ENCODE measurements at regions not wholly inside any gene's neighbourhood (a gene's known extent, or its start where the extent isn't known, plus 50 kb on each side); places are given as distances from the start of the nearest gene placed in this dataset.
"Not testable (repeated sequence)": the region's sequence is repeated elsewhere in the genome, so short reads cannot be mapped to it uniquely, and the experiment has no call there.

DNA sequence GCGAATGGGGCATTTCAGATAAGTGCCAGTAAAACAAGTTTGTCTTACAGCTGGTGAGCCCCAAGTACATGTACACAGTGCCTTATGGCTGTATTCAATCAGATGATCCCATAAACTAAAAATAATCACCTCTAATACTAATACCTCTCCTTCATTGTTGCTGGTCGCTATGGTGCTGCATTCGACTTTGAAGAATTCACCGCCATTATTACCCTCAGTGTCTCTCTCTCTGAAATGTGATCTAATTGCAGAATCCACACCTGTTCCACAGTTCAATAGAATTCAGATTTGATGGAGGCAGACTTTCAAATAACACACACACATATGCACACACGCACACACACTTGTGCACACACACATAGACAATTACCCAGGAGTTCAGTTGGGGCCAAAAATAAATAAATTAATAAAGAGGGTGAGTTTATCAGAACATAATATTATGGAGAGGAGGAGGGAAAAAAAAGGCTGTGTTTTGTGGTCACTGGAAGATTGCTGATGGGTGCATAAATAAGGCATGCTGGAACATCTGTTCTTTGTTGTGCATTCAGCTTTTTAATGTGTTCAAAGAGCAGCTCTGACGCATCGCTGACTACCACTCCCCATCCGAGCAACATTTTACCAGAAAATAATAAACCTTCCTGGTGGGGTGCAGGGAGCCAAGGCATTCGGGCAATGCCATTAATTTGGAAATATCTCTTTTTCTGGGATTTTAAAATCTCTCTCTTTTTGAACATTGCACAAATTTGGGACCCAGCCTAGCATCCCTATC is 235.7 kb downstream of the SATB1 start:
- H3K4me3 Mint-ChIP-seq, result no peak overlapping the region
- no peaks in the 10 kb centered on the region for H3K36me3 Mint-ChIP-seq (ENCODE audit: low read depth)
- H3K4me1 Mint-ChIP-seq (ENCODE audit: low read depth), result no peaks in the 10 kb centered on the region
- H3K27me3 Mint-ChIP-seq, result peaks cover 8% of the 10 kb centered on the region
- H3K9me3 Mint-ChIP-seq, result peaks cover under 1% of the 10 kb centered on the region
- no peak for DNase-seq
- H3K27ac Mint-ChIP-seq, result no peak overlapping the region

GRCh38 chr3:18188491-18188890 is 236.6 kb downstream of the SATB1 start:
- Mint-ChIP-seq H3K27me3 (peaks cover 8% of the 10 kb centered on the region), H3K9me3 (no peaks in the 10 kb centered on the region), H3K27ac (no peak overlapping the region), H3K4me3 (no peak overlapping the region), H3K36me3 (ENCODE audit: low read depth) (no peaks in the 10 kb centered on the region), H3K4me1 (ENCODE audit: low read depth) (no peaks in the 10 kb centered on the region)
- no peak for DNase-seq

- no peaks in the 10 kb centered on the region for H3K4me1 Mint-ChIP-seq (ENCODE audit: low read depth)
- DNase-seq, result no peak
- H3K27me3 Mint-ChIP-seq, result peaks cover 8% of the 10 kb centered on the region
- no peaks in the 10 kb centered on the region for H3K9me3 Mint-ChIP-seq
- no peaks in the 10 kb centered on the region for H3K36me3 Mint-ChIP-seq (ENCODE audit: low read depth)
- H3K4me3 Mint-ChIP-seq, result no peak overlapping the region
- H3K27ac Mint-ChIP-seq, result no peak overlapping the region
Observed at GRCh38 chr3:18185624-18186023, 239.5 kb downstream of the SATB1 start.

DNA sequence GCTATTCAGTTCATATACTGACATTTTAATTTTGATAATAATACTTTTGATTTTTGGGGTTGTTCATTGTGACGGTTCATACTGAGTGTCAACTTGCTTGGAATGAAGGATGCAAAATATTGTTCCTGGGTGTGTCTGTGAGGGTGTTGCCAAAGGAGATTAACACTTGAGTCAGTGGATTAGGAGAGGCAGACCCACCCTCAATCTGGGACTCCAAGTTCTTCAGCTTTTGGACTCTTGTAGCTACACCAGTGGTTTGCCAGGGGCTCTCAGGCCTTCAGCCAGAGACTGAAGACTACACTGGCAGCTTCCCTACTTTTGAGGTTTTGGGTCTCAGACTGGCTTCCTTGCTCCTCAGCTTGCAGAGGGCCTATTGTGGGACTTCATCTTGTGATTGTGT is 242.2 kb downstream of the SATB1 start:
- not testable (repeated sequence) for H3K27ac Mint-ChIP-seq, H3K4me3 Mint-ChIP-seq

GRCh38 chr3:18179521-18179920 is 245.6 kb downstream of the SATB1 start:
- Mint-ChIP-seq H3K27me3 (no peaks in the 10 kb centered on the region), H3K4me1 (ENCODE audit: low read depth) (no peaks in the 10 kb centered on the region), H3K27ac (no peak overlapping the region), H3K36me3 (ENCODE audit: low read depth) (no peaks in the 10 kb centered on the region), H3K4me3 (no peak overlapping the region), H3K9me3 (no peaks in the 10 kb centered on the region)
- no peak for DNase-seq

More for the DNA sequence above, 242.2 kb downstream of the SATB1 start:
- not testable (repeated sequence) for H3K4me1 Mint-ChIP-seq (ENCODE audit: low read depth); H3K36me3 Mint-ChIP-seq (ENCODE audit: low read depth); DNase-seq; H3K27me3 Mint-ChIP-seq; H3K9me3 Mint-ChIP-seq

- H3K36me3 Mint-ChIP-seq (ENCODE audit: low read depth), result no peaks in the 10 kb centered on the region
- no peaks in the 10 kb centered on the region for H3K9me3 Mint-ChIP-seq
- H3K27ac Mint-ChIP-seq, result no peak overlapping the region
- DNase-seq, result no peak
- H3K4me3 Mint-ChIP-seq, result no peak overlapping the region
- H3K27me3 Mint-ChIP-seq, result no peaks in the 10 kb centered on the region
- no peaks in the 10 kb centered on the region for H3K4me1 Mint-ChIP-seq (ENCODE audit: low read depth)
Observed at GRCh38 chr3:18177271-18177670, 247.9 kb downstream of the SATB1 start.

DNA sequence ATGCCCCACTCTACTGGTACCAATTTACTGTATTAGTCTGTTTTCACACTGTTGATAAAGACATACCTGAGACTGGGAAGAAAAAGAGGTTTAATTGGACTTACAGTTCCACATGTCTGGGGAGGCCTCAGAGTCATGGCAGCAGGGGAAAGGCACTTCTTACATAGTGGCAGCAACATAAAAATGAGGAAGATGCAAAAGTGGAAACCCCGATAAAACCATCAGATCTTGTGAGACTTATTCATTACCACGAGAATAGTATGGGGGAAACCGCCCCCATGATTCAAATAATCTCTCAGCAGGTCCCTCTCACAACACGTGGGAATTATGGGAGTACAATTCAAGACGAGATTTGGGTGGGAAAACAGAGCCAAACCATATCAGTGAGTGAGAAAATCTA is 251.2 kb downstream of the SATB1 start:
- not testable (repeated sequence) for H3K4me3 Mint-ChIP-seq; H3K27ac Mint-ChIP-seq; H3K27me3 Mint-ChIP-seq; H3K9me3 Mint-ChIP-seq; DNase-seq; H3K4me1 Mint-ChIP-seq (ENCODE audit: low read depth); H3K36me3 Mint-ChIP-seq (ENCODE audit: low read depth)

DNA sequence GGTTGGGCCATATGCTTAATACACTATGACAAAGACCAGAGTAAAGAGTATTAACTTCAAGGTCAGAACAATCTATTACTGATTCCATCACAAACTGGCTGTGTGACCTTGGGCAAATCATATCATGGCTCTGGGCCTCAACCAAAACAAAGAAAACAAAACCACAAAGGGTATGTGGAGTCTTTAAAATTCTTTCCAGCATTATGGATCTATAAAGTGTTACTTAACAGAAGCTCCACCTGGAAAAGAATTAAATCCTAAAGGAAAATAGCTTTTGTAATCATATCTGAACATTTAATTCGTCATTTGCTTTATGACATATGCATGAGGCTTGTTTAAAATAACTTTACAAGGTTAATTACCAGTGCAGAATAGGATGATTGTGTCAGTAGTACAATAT is 265.5 kb downstream of the SATB1 start:
- Mint-ChIP-seq H3K27me3 (peaks cover 6% of the 10 kb centered on the region), H3K27ac (no peak overlapping the region), H3K4me1 (ENCODE audit: low read depth) (no peaks in the 10 kb centered on the region), H3K36me3 (ENCODE audit: low read depth) (no peaks in the 10 kb centered on the region), H3K9me3 (no peaks in the 10 kb centered on the region), H3K4me3 (no peak overlapping the region)
- no peak for DNase-seq

DNA sequence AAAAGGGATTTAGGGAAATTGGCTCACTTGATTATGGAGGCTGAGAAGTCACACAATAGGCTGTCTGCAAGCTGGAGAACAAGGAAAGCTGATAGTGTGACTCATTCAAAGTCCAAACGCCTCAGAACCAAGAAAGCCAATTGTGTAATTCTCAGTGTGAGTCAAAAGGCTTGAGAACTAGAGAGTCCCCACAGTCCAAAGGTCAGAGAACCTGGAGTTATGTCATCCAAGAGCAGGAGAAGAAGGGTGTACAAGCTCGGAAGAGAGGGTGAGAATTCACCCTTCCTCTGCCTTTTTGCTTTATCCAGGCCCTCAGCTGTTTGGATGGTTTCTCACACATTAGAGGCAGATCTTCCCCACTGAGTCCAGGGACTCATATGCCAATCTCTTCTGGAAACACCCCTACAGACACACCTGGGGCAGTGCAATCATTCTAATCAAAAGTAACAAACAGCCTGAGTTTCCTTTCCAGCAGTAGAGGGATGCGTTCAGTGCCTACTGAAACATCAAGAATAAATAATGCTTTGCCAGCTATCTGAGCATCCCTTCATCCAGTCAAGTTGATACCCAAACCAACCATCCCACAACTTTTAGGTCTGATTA is 271.5 kb downstream of the SATB1 start:
- Mint-ChIP-seq H3K4me3 (no peak overlapping the region), H3K27ac (no peak overlapping the region), H3K36me3 (ENCODE audit: low read depth) (no peaks in the 10 kb centered on the region), H3K4me1 (ENCODE audit: low read depth) (no peaks in the 10 kb centered on the region), H3K27me3 (peaks cover 5% of the 10 kb centered on the region), H3K9me3 (no peaks in the 10 kb centered on the region)
- no peak for DNase-seq

DNA sequence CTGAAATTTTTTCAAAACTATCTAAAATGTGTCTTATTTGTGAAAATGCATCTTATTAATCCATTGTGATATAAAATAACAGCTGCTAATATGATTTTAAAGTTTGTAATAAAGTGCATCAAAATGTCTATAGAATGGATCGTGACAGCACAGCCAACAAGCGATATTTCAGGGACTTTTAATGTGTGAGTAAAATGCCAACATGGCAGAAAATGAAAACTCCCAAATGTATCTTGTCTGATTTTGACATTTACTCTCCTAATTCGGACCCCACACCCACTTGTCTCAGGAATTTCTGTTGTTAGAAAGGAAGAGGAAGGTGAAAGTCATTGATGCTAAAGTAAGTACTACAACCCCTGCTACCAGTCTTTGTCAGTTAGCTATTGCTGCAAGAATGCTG is 273.9 kb downstream of the SATB1 start:
- Mint-ChIP-seq H3K4me1 (ENCODE audit: low read depth) (no peaks in the 10 kb centered on the region), H3K27me3 (peaks cover 5% of the 10 kb centered on the region), H3K27ac (no peak overlapping the region), H3K36me3 (ENCODE audit: low read depth) (no peaks in the 10 kb centered on the region), H3K9me3 (no peaks in the 10 kb centered on the region), H3K4me3 (no peak overlapping the region)
- no peak for DNase-seq

GRCh38 chr3:18149935-18150334 is 275.2 kb downstream of the SATB1 start:
- no peak for DNase-seq
- Mint-ChIP-seq H3K27me3 (peaks cover 5% of the 10 kb centered on the region), H3K4me1 (ENCODE audit: low read depth) (no peaks in the 10 kb centered on the region), H3K27ac (no peak overlapping the region), H3K9me3 (no peaks in the 10 kb centered on the region), H3K4me3 (no peak overlapping the region), H3K36me3 (ENCODE audit: low read depth) (no peaks in the 10 kb centered on the region)

DNA sequence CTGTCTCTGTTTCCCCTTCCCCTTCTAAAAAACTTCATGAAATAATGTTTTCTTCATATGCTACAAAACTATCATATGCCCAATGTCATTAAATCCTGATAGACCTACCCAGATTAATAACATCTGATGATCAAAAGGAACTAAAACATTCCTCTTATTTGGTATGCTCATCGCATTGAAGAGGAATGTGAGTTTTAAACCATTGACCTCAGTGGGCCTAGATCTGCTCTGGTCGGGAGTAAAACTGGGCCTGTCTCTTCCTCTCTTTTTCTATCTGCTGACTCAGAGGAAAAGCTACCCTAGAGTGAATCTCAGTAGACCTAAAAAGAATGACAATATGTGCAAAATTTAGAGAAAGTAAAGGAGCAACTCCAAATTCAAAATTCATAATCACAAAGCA is 275.8 kb downstream of the SATB1 start:
- DNase-seq, result no peak
- Mint-ChIP-seq H3K4me3 (no peak overlapping the region), H3K27ac (no peak overlapping the region), H3K9me3 (no peaks in the 10 kb centered on the region), H3K27me3 (peaks cover 5% of the 10 kb centered on the region), H3K4me1 (ENCODE audit: low read depth) (no peaks in the 10 kb centered on the region), H3K36me3 (ENCODE audit: low read depth) (no peaks in the 10 kb centered on the region)

GRCh38 chr3:18144571-18144970 is 280.6 kb downstream of the SATB1 start:
- H3K9me3 Mint-ChIP-seq, result no peaks in the 10 kb centered on the region
- H3K4me1 Mint-ChIP-seq (ENCODE audit: low read depth), result no peaks in the 10 kb centered on the region
- no peak overlapping the region for H3K27ac Mint-ChIP-seq
- DNase-seq, result no peak
- no peaks in the 10 kb centered on the region for H3K36me3 Mint-ChIP-seq (ENCODE audit: low read depth)
- no peak overlapping the region for H3K4me3 Mint-ChIP-seq
- H3K27me3 Mint-ChIP-seq, result no peaks in the 10 kb centered on the region

GRCh38 chr3:18143258-18143780 is 281.8 kb downstream of the SATB1 start:
- Mint-ChIP-seq H3K36me3 (ENCODE audit: low read depth) (no peaks in the 10 kb centered on the region), H3K27me3 (no peaks in the 10 kb centered on the region), H3K4me1 (ENCODE audit: low read depth) (no peaks in the 10 kb centered on the region), H3K4me3 (no peak overlapping the region), H3K9me3 (no peaks in the 10 kb centered on the region), H3K27ac (no peak overlapping the region)
- DNase-seq, result no peak

- H3K4me1 Mint-ChIP-seq (ENCODE audit: low read depth), result peaks cover 7% of the 10 kb centered on the region
- no peak for DNase-seq
- no peaks in the 10 kb centered on the region for H3K9me3 Mint-ChIP-seq
- H3K27ac Mint-ChIP-seq, result no peak overlapping the region
- H3K36me3 Mint-ChIP-seq (ENCODE audit: low read depth), result no peaks in the 10 kb centered on the region
- H3K4me3 Mint-ChIP-seq, result no peak overlapping the region
- no peaks in the 10 kb centered on the region for H3K27me3 Mint-ChIP-seq
Observed at GRCh38 chr3:18137958-18138357, 287.2 kb downstream of the SATB1 start.

Measured in activated T-cell treated with anti-CD3 and anti-CD28 coated beads, Interleukin-2, amount 50 U/mL, for 24 hours (primary cell).